GM06990 (cell line): ENCODE measurements at regions not wholly inside any gene's neighbourhood (a gene's known extent, or its start where the extent isn't known, plus 50 kb on each side); places are given as distances from the start of the nearest gene placed in this dataset.
"Not testable (repeated sequence)": the region's sequence is repeated elsewhere in the genome, so short reads cannot be mapped to it uniquely, and the experiment has no call there.

Experiments
- DNase-seq: peaks from one replicate; pipeline ENCODE4 v3.0.0-alpha.2; 2011; ENCODE audit not compliant: insufficient read length; ENCODE audit errors: extremely low read depth
- H3K27me3 ChIP-seq: replicated peaks from 2 replicates; pipeline ENCODE4 v1.6.0; 2011; ENCODE audit warnings: low read length; ENCODE audit not compliant: control insufficient read depth, insufficient read depth
- H3K36me3 ChIP-seq: 2 replicates; pipeline ENCODE4 v1.5.1; 2011; ENCODE audit warnings: low read length; ENCODE audit not compliant: control insufficient read depth, insufficient read depth
- H3K4me3 ChIP-seq: replicated peaks from 2 replicates; pipeline ENCODE4 v1.5.1; 2011; ENCODE audit warnings: low read depth, mild to moderate bottlenecking, control low read depth, low read length
- TF ChIP-seq, protein P1 (sequence below): IDR thresholded peaks from 2 replicates; pipeline ENCODE4 v1.5.1; 2011; ENCODE audit warnings: low read length, control low read depth, mild to moderate bottlenecking, inconsistent platforms; ENCODE audit not compliant: insufficient read depth, poor library complexity, severe bottlenecking

DNA sequence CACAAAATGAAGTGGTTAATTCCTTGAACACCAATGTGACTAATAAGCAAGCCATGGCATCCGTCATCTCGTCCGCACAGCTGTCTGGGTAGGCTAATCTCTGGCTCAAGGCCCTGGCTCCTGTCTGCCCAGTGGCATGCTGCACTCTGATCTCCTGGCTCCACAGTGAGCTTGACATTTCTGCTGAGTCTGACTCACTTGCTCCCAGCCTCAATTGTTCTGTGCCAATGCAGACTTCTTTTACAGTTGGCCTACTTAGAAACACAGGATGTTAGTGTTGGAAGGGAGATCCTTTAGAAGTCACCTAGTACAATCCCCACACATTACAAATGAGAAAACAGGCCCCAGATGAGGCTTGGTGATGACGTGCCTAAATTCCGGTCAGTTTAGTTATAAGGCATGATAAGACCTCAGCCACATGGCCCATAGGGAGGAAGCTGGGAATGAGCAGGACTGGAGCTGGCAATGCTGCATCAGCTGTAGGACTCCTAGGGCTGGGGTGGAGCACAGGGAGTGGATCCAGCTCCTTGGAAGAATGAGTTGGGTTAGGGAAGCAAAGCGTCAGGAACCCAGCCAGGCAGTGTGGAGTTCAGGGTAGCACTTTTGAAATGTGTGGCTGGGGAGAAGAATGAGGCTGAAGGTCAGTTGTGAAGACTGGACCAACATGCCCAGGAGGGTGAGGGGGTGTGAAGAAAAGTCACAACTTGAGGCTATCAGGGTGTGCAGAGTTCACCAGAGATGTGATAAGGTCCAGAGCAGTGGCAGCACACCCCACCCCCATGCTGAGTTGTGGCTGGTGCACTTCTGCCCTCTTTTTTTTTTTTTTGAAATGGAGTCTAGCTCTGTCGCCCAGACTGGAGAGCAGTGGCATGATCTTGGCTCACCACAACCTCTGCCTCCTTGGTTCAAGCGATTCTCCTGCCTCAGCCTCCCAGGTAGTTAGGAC is 70.2 kb upstream of the EED start:
- H3K27me3 ChIP-seq: no peaks in the 10 kb centered on the region
- DNase-seq: no peak
- H3K4me3 ChIP-seq: no peak overlapping the region
- no peaks in the 10 kb centered on the region for H3K36me3 ChIP-seq
- TF ChIP-seq, protein P1, sequence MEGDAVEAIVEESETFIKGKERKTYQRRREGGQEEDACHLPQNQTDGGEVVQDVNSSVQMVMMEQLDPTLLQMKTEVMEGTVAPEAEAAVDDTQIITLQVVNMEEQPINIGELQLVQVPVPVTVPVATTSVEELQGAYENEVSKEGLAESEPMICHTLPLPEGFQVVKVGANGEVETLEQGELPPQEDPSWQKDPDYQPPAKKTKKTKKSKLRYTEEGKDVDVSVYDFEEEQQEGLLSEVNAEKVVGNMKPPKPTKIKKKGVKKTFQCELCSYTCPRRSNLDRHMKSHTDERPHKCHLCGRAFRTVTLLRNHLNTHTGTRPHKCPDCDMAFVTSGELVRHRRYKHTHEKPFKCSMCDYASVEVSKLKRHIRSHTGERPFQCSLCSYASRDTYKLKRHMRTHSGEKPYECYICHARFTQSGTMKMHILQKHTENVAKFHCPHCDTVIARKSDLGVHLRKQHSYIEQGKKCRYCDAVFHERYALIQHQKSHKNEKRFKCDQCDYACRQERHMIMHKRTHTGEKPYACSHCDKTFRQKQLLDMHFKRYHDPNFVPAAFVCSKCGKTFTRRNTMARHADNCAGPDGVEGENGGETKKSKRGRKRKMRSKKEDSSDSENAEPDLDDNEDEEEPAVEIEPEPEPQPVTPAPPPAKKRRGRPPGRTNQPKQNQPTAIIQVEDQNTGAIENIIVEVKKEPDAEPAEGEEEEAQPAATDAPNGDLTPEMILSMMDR: no peak

DNA sequence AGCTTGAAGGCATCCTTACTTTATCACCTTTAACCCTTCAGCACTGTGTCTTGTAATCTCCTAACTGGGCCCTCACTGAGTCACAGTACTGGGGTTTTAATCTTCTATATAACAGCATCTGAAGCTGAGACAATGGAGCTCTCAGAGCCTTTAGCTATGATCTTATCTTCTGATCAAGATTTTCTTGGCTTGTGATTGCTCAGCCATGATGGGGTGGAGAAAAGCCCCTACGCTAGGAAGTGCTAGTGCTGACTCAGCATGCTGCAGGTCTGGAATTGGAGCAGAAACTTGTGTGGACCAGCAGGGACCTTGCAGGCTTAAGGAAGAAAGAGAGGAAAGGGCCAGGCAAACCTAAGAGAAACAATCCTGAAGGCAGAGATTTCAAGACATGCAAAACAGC is 71.7 kb upstream of the EED start:
- TF ChIP-seq, protein P1: no peak
- no peak for DNase-seq
- H3K4me3 ChIP-seq: no peak overlapping the region

DNA sequence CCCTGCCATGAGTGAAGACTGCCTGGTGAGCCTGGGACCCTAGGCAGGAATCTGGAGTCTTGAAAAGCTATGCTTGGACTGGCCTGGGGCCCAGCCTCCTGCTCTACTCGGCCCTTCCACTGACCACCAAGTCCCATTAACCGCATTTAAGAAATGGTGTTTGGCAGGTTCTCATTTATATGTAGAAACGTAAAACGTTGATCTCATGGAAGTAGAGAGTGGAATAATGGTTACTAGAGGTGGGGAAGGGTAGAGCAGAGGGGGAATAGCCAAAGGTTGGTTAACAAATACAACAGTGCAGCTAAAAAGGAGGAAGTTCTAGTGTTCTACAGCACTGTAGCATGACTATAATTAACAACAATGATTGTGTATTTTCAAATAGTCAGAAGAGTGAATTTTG is 72.9 kb upstream of the EED start:
- Histone ChIP-seq H3K27me3 (no peaks in the 10 kb centered on the region), H3K36me3 (no peaks in the 10 kb centered on the region), H3K4me3 (no peak overlapping the region)
- TF ChIP-seq, protein P1: no peak
- DNase-seq: no peak

More for the DNA sequence above, 71.7 kb upstream of the EED start:
- no peaks in the 10 kb centered on the region for H3K27me3 ChIP-seq
- H3K36me3 ChIP-seq: no peaks in the 10 kb centered on the region

GRCh38 chr11:86167499-86168164 is 76.9 kb upstream of the EED start:
- no peak for DNase-seq
- no peaks in the 10 kb centered on the region for H3K36me3 ChIP-seq
- H3K27me3 ChIP-seq: no peaks in the 10 kb centered on the region
- TF ChIP-seq, protein P1: no peak
- no peak overlapping the region for H3K4me3 ChIP-seq

DNA sequence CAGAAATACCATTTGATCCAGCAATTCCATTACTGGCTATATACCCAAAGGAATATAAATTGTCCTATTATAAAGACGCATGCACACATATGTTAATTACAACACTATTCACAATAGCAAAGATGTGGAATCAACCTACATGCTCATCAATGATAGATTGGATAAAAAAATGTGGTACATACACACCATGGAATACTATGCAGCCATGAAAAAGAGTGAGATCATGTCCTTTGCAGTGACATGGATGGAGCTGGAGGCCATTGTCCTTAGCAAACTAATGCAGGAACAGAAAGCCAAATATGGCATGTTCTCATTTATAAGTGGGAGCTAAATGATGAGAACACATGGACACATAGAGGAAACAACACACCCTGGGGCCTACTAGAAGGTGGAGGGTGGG is 78.3 kb upstream of the EED start:
- H3K4me3 ChIP-seq, H3K36me3 ChIP-seq, H3K27me3 ChIP-seq, DNase-seq: not testable (repeated sequence)

DNA sequence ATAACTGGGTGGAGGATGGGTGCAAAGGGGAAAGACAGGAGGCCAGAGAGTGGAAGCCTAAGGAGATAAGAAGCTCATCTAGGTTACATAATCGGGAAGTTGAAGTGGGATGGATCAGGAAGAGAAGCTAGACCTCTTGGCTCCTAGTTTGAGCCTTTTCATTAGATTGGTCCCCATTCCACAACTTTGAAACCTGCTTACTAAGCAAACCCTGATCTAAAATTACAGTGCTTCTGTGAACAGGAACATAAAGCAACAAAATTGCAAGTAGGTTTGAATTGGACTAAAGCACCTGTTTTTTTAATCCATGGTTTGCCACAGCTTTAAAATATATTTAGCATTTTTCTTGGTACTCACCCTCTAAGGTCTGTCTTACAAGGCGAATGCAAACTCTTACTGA is 80.4 kb upstream of the EED start:
- DNase-seq: no peak
- Histone ChIP-seq H3K4me3 (no peak overlapping the region), H3K27me3 (no peaks in the 10 kb centered on the region), H3K36me3 (no peaks in the 10 kb centered on the region)
- TF ChIP-seq, protein P1: no peak

GRCh38 chr11:86163221-86163876 is 81.2 kb upstream of the EED start:
- DNase-seq, H3K27me3 ChIP-seq, H3K36me3 ChIP-seq, H3K4me3 ChIP-seq: not testable (repeated sequence)
